ENCODE measurements at regions not wholly inside any gene's neighbourhood (a gene's known extent, or its start where the extent isn't known, plus 50 kb on each side); places are given as distances from the start of the nearest gene placed in this dataset.

DNA sequence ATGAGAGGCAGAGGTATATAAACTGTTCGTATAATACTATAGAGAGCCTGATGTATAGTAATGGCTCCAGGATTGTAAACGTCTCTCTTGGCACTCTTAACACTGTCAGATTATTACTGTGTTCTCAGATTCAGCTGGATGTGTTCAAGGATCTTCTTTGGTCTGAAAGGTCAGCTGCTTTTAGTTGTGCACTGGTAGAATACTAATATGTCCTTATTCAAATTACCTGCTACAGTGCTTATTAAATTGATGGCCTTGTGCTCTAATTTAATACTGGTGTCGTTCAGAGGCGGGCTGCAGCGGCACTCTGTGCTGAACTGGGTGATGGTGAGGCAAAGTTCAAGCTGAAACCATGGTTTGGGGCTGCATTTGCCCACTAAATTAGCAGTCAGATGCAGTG lies 216.7 kb upstream of the ARRDC3 start:
- no peak for DNase-seq
- no peaks in the 10 kb centered on the region for H3K36me3 ChIP-seq
- intact Hi-C loops (cut with DNase I): no loop called here
- TF ChIP-seq, protein P1, sequence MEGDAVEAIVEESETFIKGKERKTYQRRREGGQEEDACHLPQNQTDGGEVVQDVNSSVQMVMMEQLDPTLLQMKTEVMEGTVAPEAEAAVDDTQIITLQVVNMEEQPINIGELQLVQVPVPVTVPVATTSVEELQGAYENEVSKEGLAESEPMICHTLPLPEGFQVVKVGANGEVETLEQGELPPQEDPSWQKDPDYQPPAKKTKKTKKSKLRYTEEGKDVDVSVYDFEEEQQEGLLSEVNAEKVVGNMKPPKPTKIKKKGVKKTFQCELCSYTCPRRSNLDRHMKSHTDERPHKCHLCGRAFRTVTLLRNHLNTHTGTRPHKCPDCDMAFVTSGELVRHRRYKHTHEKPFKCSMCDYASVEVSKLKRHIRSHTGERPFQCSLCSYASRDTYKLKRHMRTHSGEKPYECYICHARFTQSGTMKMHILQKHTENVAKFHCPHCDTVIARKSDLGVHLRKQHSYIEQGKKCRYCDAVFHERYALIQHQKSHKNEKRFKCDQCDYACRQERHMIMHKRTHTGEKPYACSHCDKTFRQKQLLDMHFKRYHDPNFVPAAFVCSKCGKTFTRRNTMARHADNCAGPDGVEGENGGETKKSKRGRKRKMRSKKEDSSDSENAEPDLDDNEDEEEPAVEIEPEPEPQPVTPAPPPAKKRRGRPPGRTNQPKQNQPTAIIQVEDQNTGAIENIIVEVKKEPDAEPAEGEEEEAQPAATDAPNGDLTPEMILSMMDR (IDR thresholded peaks at IDR 0.05): no peak
- no peaks in the 10 kb centered on the region for H3K4me1 ChIP-seq
- no peak for ATAC-seq
- no peaks in the 10 kb centered on the region for H3K9me3 ChIP-seq
- H3K27me3 ChIP-seq: no peaks in the 10 kb centered on the region
- no peak overlapping the region for H3K4me3 ChIP-seq
- H3K27ac ChIP-seq: no peak overlapping the region
- 66% methylated on average over 3 of the region's 5 CpGs for WGBS (ENCODE audit: insufficient coverage, low coverage, low lambda C conversion rate, missing lambda C conversion rate)

GRCh38 chr5:91598216-91598615 lies 215.1 kb upstream of the ARRDC3 start:
- ATAC-seq (no peak), DNase-seq (no peak)
- TF ChIP-seq, protein P1 (IDR thresholded peaks at IDR 0.05): no peak
- TF ChIP-seq POLR2A (IDR thresholded peaks at IDR 0.05): no peak
- 68% methylated on average over 2 of the region's 2 CpGs for WGBS (ENCODE audit: insufficient coverage, low coverage, low lambda C conversion rate, missing lambda C conversion rate)
- intact Hi-C loops (cut with DNase I): no loop called here
- no peaks in the 10 kb centered on the region for H3K4me1 ChIP-seq
- H3K4me3 ChIP-seq: no peak overlapping the region
- H3K27me3 ChIP-seq: no peaks in the 10 kb centered on the region
- H3K27ac ChIP-seq: no peak overlapping the region
- no peaks in the 10 kb centered on the region for H3K36me3 ChIP-seq
- H3K9me3 ChIP-seq: no peaks in the 10 kb centered on the region

DNA sequence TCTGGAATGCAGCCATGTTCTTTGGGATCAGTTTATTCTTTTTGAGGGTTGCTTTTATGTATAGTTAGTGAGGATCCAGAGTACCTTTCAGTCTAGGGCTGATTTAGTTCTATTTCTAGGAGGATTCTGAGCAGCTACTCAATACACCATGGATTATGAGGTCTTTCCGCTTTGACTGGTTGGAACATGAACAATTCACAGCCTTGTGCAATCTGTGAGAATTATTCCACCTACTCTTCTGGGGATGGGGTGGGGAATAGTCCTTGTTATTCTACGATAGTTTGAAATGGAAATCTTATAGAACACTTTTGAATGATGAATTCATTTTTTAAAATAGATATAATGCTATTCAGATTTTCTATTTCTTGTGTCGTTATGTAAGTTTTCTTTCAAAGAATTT lies 212.3 kb upstream of the ARRDC3 start:
- Histone ChIP-seq H3K4me3 (no peak overlapping the region), H3K36me3 (no peaks in the 10 kb centered on the region), H3K27ac (no peak overlapping the region), H3K4me1 (no peaks in the 10 kb centered on the region), H3K27me3 (no peaks in the 10 kb centered on the region), H3K9me3 (no peaks in the 10 kb centered on the region)
- DNase-seq: no peak
- intact Hi-C loops (cut with DNase I): no loop called here
- WGBS (ENCODE audit: insufficient coverage, low coverage, low lambda C conversion rate, missing lambda C conversion rate): 68% methylated on average over 3 of the region's 3 CpGs
- TF ChIP-seq POLR2A (IDR thresholded peaks at IDR 0.05): no peak
- TF ChIP-seq, protein P1 (IDR thresholded peaks at IDR 0.05): no peak
- no peak for ATAC-seq

DNA sequence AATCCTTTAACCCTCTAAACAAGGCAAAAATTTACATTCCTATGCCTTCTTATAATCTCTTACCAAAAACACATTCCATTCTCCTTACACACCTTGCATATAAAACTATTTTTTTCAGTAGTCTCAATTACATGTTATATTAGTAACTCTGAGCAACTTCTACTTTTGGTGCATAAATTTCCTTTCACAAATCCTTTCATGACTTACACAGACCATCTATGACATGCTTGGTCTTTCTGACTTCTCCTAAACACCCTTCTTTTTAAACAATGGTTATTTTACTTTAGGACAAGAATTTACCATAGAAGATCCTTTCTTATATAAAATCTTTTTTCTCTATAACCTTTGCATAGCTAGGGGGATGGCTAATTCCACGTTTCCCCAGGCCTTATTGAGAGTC lies 208.0 kb upstream of the ARRDC3 start:
- DNase-seq (no peak), ATAC-seq (no peak)

More for the DNA sequence above, 208.0 kb upstream of the ARRDC3 start:
- Histone ChIP-seq H3K27me3 (no peaks in the 10 kb centered on the region), H3K9me3 (no peaks in the 10 kb centered on the region), H3K4me1 (no peaks in the 10 kb centered on the region), H3K27ac (no peak overlapping the region), H3K4me3 (no peak overlapping the region), H3K36me3 (no peaks in the 10 kb centered on the region)
- WGBS (ENCODE audit: insufficient coverage, low coverage, low lambda C conversion rate, missing lambda C conversion rate): 24% methylated on average over 1 of the region's 1 CpG
- TF ChIP-seq, protein P1 (IDR thresholded peaks at IDR 0.05): no peak
- TF ChIP-seq POLR2A (IDR thresholded peaks at IDR 0.05): no peak
- intact Hi-C loops (cut with DNase I): no loop called here
